Neuronal stem cell (in vitro differentiated cells): ENCODE measurements at regions not wholly inside any gene's neighbourhood (a gene's known extent, or its start where the extent isn't known, plus 50 kb on each side); places are given as distances from the start of the nearest gene placed in this dataset.
"Not testable (repeated sequence)": the region's sequence is repeated elsewhere in the genome, so short reads cannot be mapped to it uniquely, and the experiment has no call there.

ENCODE experiments used
- DNase-seq: peaks from one replicate; pipeline ENCODE4 v3.0.0-alpha.2; 2013; ENCODE audit warnings: low spot score
- H2AFZ ChIP-seq: one replicate; pipeline ENCODE4 v1.6.1; 2013; ENCODE audit warnings: mild to moderate bottlenecking, low read length, inconsistent platforms
- H2AK5ac ChIP-seq: 2 replicates; pipeline ENCODE4 v1.6.1; 2013; ENCODE audit warnings: low read depth, mild to moderate bottlenecking, inconsistent platforms, low read length, moderate library complexity, mixed read lengths
- H2BK120ac ChIP-seq: 2 replicates; pipeline ENCODE4 v1.6.1; 2013; ENCODE audit warnings: low read depth, mild to moderate bottlenecking, inconsistent platforms, low read length, moderate library complexity, mixed read lengths
- H2BK12ac ChIP-seq: one replicate; pipeline ENCODE4 v1.6.1; 2013; ENCODE audit warnings: low read length, inconsistent platforms
- H2BK15ac ChIP-seq: 2 replicates; pipeline ENCODE4 v1.6.1; 2013; ENCODE audit warnings: mild to moderate bottlenecking, low read length, inconsistent platforms, mixed read lengths
- H2BK5ac ChIP-seq: one replicate; pipeline ENCODE4 v1.6.1; 2013; ENCODE audit warnings: inconsistent platforms, mild to moderate bottlenecking, low read length, moderate library complexity
- H3K14ac ChIP-seq: one replicate; pipeline ENCODE4 v1.6.1; 2013; ENCODE audit warnings: low read length, inconsistent platforms
- H3K18ac ChIP-seq: 2 replicates; pipeline ENCODE4 v1.6.1; 2013; ENCODE audit warnings: low read length, inconsistent platforms
- H3K23ac ChIP-seq: 2 replicates; pipeline ENCODE4 v1.6.1; 2013; ENCODE audit warnings: low read depth, mild to moderate bottlenecking, mixed read lengths, low read length, inconsistent platforms; ENCODE audit not compliant: poor library complexity
- H3K27ac ChIP-seq: replicated peaks from 3 replicates; pipeline ENCODE4 v1.5.1; 2013; ENCODE audit warnings: low read length, inconsistent platforms
- H3K27me3 ChIP-seq, 3 experiments: 2 replicates each; pipeline ENCODE4 v1.6.1; 2013; ENCODE audit warnings: low read length in 3 of 3, mild to moderate bottlenecking in 2 of 3, inconsistent platforms in 1 of 3, low read depth in 1 of 3, mixed read lengths in 1 of 3, moderate library complexity in 1 of 3; ENCODE audit not compliant: control insufficient read depth in 3 of 3, insufficient read depth in 3 of 3
- H3K36me3 ChIP-seq, 2 donors: replicated peaks in 1 of 2; 2 replicates each; pipeline ENCODE4 v1.6.1; 2013; ENCODE audit warnings: low read length in 2 of 2; ENCODE audit not compliant: control insufficient read depth in 2 of 2, insufficient read depth in 2 of 2
- H3K4ac ChIP-seq: 2 replicates; pipeline ENCODE4 v1.6.1; 2013; ENCODE audit warnings: inconsistent platforms, mild to moderate bottlenecking, low read length, moderate library complexity
- H3K4me1 ChIP-seq, 2 donors: 1 replicate in 1 of 2; 2 replicates in 1 of 2; pipeline ENCODE4 v1.6.1; 2013; ENCODE audit warnings: low read length in 2 of 2, low read depth in 1 of 2; ENCODE audit not compliant: control insufficient read depth in 2 of 2, insufficient read depth in 1 of 2
- H3K4me2 ChIP-seq: one replicate; pipeline ENCODE4 v1.6.1; 2013; ENCODE audit warnings: mild to moderate bottlenecking, low read length, inconsistent platforms; ENCODE audit not compliant: insufficient read depth, poor library complexity, severe bottlenecking
- H3K4me3 ChIP-seq, 2 donors: 2 replicates each; pipeline ENCODE4 v1.5.1; 2013; ENCODE audit warnings: low read length in 2 of 2, mild to moderate bottlenecking in 2 of 2, inconsistent platforms in 1 of 2, moderate library complexity in 1 of 2
- H3K79me1 ChIP-seq: one replicate; pipeline ENCODE4 v1.6.1; 2013; ENCODE audit warnings: low read depth, mild to moderate bottlenecking, inconsistent platforms, low read length, moderate library complexity
- H3K9ac ChIP-seq: one replicate; pipeline ENCODE4 v1.6.1; 2013; ENCODE audit warnings: mild to moderate bottlenecking, low read depth, low read length, inconsistent platforms; ENCODE audit not compliant: poor library complexity
- H3K9me3 ChIP-seq, 2 donors: replicated peaks in 1 of 2; 2 replicates each; pipeline versions ENCODE3 to v1.6.1; 2013; ENCODE audit warnings: low read length in 2 of 2, mild to moderate bottlenecking in 2 of 2, inconsistent platforms in 1 of 2, low read depth in 1 of 2, mixed read lengths in 1 of 2, moderate library complexity in 1 of 2; ENCODE audit not compliant: control insufficient read depth in 2 of 2, insufficient read depth in 1 of 2
- H4K8ac ChIP-seq: one replicate; pipeline ENCODE4 v1.6.1; 2013; ENCODE audit warnings: low read depth, mild to moderate bottlenecking, inconsistent platforms, low read length, moderate library complexity
- H4K91ac ChIP-seq: one replicate; pipeline ENCODE4 v1.6.1; 2013; ENCODE audit warnings: low read length, low read depth, mild to moderate bottlenecking, inconsistent platforms; ENCODE audit not compliant: poor library complexity
- WGBS, 2 donors: extraction: QIAGEN DNeasy Blood & Tissue Kit; methylation state at CpG; one replicate each; pipeline ENCODE4 v1.1.7; 2013; ENCODE audit warnings: missing lambda C conversion rate in 2 of 2, mixed read lengths in 1 of 2; ENCODE audit not compliant: insufficient read length in 2 of 2, insufficient replicate concordance in 1 of 2; ENCODE audit errors: extremely low coverage in 2 of 2; 5-methylcytosine and 5-hydroxymethylcytosine counted together

- Histone ChIP-seq H2BK120ac (no peak overlapping the region), H3K14ac (no peak overlapping the region), H2BK12ac (no peak overlapping the region), H3K4me3 (no peak overlapping the region), H2BK5ac (no peak overlapping the region), H3K18ac (no peak overlapping the region), H3K27me3 (no peaks in the 10 kb centered on the region), H3K23ac (no peak overlapping the region), H3K79me1 (no peaks in the 10 kb centered on the region), H4K8ac (no peak overlapping the region), H3K4me1 (peaks cover 0 to 3% of the 10 kb centered on the region in 2 donors), H4K91ac (no peak overlapping the region), H3K4ac (no peak overlapping the region), H3K36me3 (no peaks in the 10 kb centered on the region), H2AK5ac (no peak overlapping the region), H3K9me3 (no peaks in the 10 kb centered on the region), H2BK15ac (no peak overlapping the region), H3K9ac (no peak overlapping the region), H2AFZ (no peak overlapping the region), H3K27ac (no peak overlapping the region), H3K4me2 (no peak overlapping the region)
- DNase-seq, result no peak
- WGBS, 2 donors, result no CpG with 5 or more reads among the region's 2 CpGs
Observed at GRCh38 chr4:14169460-14169859, 541.9 kb upstream of the BOD1L1 start.

- H2BK15ac ChIP-seq, H3K14ac ChIP-seq, H3K9me3 ChIP-seq, H3K4me3 ChIP-seq, H4K8ac ChIP-seq, H3K18ac ChIP-seq, H3K27me3 ChIP-seq, H2BK12ac ChIP-seq, H3K36me3 ChIP-seq, H3K4me2 ChIP-seq, H3K9ac ChIP-seq, H3K4ac ChIP-seq, H3K79me1 ChIP-seq, H2BK5ac ChIP-seq, H2BK120ac ChIP-seq, H3K4me1 ChIP-seq, DNase-seq, H2AK5ac ChIP-seq, H4K91ac ChIP-seq, H2AFZ ChIP-seq, H3K23ac ChIP-seq, H3K27ac ChIP-seq: not testable (repeated sequence)
- no CpG with 5 or more reads among the region's 6 CpGs for WGBS, 2 donors
Observed at GRCh38 chr4:14169940-14170339, 542.4 kb upstream of the BOD1L1 start.

DNA sequence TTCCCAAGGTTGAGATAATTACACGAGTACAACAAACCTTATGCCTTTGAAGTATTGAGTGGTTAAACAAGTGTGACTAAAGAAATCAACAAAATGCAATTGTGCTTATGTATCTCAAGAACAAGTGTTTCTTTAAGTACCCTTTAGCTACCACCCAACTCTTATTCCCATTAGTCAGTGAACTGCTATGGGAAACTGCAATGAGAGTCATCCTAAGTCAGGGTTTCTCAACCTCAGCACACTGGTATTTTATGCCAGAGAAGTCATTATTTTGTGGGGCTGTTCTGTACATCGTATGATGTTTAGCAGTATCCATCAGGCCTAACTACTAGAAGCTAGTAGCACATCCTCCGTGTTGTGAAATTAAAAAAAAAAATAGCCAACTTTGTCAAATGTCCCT, 549.1 kb upstream of the BOD1L1 start:
- Histone ChIP-seq H2BK15ac (no peak overlapping the region), H3K9me3 (no peaks in the 10 kb centered on the region), H4K8ac (no peak overlapping the region), H3K27me3 (no peaks in the 10 kb centered on the region), H3K4me1 (peaks cover 0 to 13% of the 10 kb centered on the region in 2 donors), H2BK5ac (no peak overlapping the region), H2BK120ac (no peak overlapping the region), H3K9ac (no peak overlapping the region), H3K4me3 (no peak overlapping the region), H3K4ac (no peak overlapping the region), H3K79me1 (no peaks in the 10 kb centered on the region), H3K14ac (no peak overlapping the region), H2AK5ac (no peak overlapping the region), H3K27ac (no peak overlapping the region), H3K23ac (no peak overlapping the region), H3K36me3 (no peaks in the 10 kb centered on the region), H4K91ac (no peak overlapping the region), H3K4me2 (no peak overlapping the region), H3K18ac (no peak overlapping the region), H2AFZ (no peak overlapping the region), H2BK12ac (no peak overlapping the region)
- WGBS, 2 donors, result no CpG with 5 or more reads among the region's 3 CpGs
- DNase-seq, result no peak

DNA sequence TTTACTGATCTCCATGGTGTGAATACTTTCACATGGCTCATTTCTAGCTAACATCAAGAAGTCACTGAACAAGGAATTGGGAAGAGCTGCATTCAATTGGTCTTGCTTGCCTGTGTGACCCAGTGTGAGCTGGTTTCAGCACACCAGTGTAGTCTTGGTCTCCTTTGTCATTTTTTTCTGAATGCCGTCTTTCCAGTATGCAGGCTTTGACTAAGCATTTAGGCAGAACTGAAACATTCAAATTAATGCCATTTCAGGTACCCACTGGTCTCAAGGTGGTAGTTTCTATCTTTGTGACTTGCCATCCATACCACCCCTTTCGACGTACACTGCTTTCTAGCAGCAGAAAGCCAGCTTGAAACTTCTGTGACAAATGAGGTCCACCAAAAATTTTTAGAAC, 550.5 kb upstream of the BOD1L1 start:
- Histone ChIP-seq H2AFZ (peak overlapping the region; percentile 73), H2BK12ac (no peak overlapping the region), H3K9ac (no peak overlapping the region), H3K27me3 (no peaks in the 10 kb centered on the region), H3K9me3 (no peaks in the 10 kb centered on the region), H2BK15ac (no peak overlapping the region), H2AK5ac (no peak overlapping the region), H2BK120ac (no peak overlapping the region), H2BK5ac (no peak overlapping the region), H3K4me1 (peaks cover 0 to 13% of the 10 kb centered on the region in 2 donors), H3K23ac (no peak overlapping the region), H4K8ac (no peak overlapping the region), H3K27ac (no peak overlapping the region), H3K79me1 (no peaks in the 10 kb centered on the region), H3K4me2 (no peak overlapping the region), H3K4ac (no peak overlapping the region), H4K91ac (no peak overlapping the region), H3K18ac (no peak overlapping the region), H3K4me3 (no peak overlapping the region), H3K36me3 (no peaks in the 10 kb centered on the region), H3K14ac (no peak overlapping the region)
- no CpG with 5 or more reads among the region's 3 CpGs for WGBS, 2 donors
- no peak for DNase-seq
